GM18507 (cell line): ENCODE measurements at regions not wholly inside any gene's neighbourhood (a gene's known extent, or its start where the extent isn't known, plus 50 kb on each side); places are given as distances from the start of the nearest gene placed in this dataset.

ENCODE experiments used
- DNase-seq: peaks from one replicate; pipeline ENCODE4 v3.0.0; 2011; ENCODE audit warnings: low read depth; ENCODE audit not compliant: insufficient read length; ENCODE audit errors: extremely low spot score
- FAIRE-seq: peaks from 2 replicates; lab custom pipeline; 2011; peaks lifted over from hg19 to GRCh38; lab: Jason Lieb, UNC

DNA sequence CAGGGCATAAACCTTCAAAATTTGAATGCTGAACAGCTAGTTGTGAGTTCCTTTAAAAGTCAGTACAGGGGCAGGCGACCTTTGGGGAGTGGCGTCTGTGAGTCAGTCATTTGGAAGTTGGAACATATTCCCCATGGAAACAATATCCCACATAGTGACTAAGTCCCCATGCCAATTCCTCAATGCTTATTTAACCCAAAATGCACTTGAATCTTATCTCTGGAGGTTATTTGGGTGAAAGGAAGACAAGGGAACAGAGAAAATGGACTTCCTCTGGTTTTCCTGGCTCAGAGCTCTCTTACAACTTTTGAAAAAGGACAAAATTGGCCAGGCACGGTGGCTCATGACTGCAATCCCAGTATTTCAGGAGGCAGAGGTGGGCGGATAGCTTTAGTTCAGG lies 479.2 kb upstream of the NBEA start:
- FAIRE-seq, result no peak
- DNase-seq, result no peak

DNA sequence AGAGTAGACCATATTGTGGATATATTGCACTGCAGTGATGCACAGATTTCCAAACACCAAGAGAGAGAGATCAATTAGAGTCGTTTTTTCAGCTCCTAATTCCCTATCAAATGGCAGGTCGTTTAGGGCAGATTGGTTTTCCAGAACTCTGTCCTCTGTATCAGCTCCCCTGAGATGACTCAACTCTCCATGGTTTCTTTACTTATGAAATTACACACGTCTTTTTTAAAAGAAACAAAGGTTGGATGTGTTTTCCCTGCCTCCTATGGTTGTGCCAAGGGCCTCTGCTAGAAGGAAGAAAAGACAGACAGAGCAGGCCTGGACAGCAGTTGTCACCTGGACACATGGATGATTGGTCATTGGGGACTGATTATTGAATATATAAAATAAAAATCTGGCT lies 478.1 kb upstream of the NBEA start:
- FAIRE-seq, result no peak
- no peak for DNase-seq

GRCh38 chr13:34465423-34465922 lies 476.6 kb upstream of the NBEA start:
- no peak for FAIRE-seq
- no peak for DNase-seq

- FAIRE-seq, result no peak
- DNase-seq, result no peak
Measured at GRCh38 chr13:34466301-34466700, 475.8 kb upstream of the NBEA start.

DNA sequence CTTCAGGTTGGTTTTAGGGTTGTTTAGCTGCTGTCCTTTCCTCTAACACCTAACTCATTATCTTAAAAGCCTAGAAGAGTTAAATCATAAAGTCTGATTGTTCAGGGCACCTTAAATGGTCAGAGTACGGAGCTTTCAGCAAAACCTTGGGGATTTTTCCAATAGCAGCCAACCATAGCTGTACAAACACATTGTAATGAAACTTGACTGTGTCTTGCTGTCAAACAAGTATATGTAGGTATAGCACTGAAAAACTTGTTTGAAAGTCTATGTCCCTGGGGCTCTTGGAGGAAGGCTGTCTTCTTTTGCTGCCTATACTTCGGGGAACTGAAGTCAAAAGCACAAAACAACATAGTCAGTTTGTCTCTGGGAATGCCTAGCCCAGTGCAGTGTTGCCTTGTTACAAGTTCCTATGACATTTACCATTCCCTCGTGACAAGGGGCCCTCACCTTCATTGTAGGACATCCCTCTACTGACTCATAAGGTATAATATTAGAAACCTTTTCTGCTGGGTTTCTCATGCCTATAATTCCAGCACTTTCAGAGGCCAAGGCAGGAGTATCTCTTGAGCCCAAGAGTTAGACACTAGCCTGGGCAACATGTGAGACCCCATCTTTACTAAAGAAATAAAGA lies 474.5 kb upstream of the NBEA start:
- DNase-seq, result no peak
- FAIRE-seq, result no peak

- no peak for FAIRE-seq
- no peak for DNase-seq
Measured at GRCh38 chr13:34469196-34469986, 472.7 kb upstream of the NBEA start.

- DNase-seq (no peak), FAIRE-seq (no peak)
Measured at GRCh38 chr13:34474187-34474868, 467.7 kb upstream of the NBEA start.

GRCh38 chr13:34478376-34478775 lies 463.7 kb upstream of the NBEA start:
- no peak for FAIRE-seq

DNA sequence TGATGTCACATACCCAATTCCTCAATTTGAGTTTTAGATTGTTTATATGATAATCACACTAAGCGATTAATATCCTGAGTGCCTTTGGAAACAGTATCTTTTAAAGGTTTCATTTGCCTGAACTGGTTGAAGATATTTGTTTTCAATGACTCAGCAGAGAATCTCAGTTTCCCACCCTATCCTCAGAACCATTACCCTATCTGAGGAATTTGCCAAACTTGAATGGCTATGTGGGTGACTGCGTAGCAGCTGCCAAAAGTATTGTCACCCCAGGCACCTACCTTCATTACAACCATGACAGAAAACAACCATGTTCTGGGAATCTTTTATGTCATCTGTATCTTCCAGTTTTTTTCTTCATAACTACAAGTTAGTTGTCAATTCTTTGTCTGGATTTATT lies 440.1 kb upstream of the NBEA start:
- no peak for FAIRE-seq

More at GRCh38 chr13:34478376-34478775, 463.7 kb upstream of the NBEA start:
- no peak for DNase-seq

GRCh38 chr13:34502621-34503020 lies 439.4 kb upstream of the NBEA start:
- FAIRE-seq (no peak), DNase-seq (no peak)

More for the DNA sequence above, 440.1 kb upstream of the NBEA start:
- no peak for DNase-seq

GRCh38 chr13:34506796-34507195 lies 435.3 kb upstream of the NBEA start:
- DNase-seq, result no peak
- FAIRE-seq, result no peak

DNA sequence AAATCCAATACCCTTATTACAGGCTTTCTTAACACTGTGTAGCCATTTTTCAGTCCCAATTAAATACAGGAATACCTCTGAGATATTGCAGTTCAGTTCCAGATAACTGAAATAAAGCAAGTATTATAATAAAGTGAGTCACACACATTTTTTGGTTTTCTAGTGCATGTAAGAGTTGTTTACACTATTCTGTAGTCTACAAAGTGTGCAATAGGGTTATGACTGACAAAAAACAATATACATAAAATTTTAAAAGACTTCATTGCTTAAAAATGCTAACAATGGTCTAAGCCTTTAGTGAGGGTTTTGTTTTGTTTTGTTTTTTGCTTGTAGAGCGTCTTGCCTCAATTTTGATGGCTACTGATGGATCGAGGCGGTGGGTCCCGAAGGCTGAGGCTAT lies 434.4 kb upstream of the NBEA start:
- DNase-seq (no peak), FAIRE-seq (no peak)

- DNase-seq, result no peak
- FAIRE-seq, result no peak
Measured at GRCh38 chr13:34512817-34513216, 429.3 kb upstream of the NBEA start.

DNA sequence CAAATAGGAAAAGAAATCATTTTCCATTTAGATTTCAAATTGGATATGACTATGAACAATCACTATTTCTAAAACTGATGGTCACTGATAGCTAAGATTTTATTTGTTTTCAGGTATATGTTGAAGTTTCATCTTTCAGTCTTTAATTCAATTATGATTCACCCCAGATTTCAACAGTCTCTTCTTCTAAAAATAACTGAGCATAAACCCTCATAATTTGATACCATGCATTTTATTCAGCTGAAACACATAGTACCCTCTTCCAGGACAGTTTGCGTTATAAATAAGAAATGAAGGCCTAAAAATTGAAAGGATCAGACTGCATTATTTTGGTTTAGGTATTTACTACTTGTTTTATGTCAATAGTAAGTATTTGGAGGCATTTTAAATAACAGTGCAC lies 428.5 kb upstream of the NBEA start:
- DNase-seq (no peak), FAIRE-seq (no peak)

GRCh38 chr13:34515201-34515600 lies 426.9 kb upstream of the NBEA start:
- FAIRE-seq (no peak), DNase-seq (no peak)

DNA sequence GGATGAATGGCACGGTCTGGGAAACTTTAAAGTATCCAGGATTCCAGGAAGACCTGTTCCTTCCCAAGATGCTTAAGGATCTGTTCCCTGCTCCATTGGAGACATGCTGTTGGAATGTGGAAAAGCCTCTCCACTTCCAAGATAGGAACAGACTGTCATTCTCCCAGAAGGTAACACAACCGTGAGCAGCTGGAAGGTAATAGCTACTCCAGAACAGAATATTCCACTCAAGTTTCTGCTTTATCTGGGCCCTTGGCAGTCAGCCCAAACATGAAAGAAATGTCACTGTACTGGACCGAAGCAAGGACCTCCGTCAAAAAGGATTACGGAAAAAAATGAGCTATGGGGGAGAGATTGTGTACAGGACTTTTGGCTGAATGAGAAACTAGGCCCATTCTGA lies 420.9 kb upstream of the NBEA start:
- FAIRE-seq (no peak), DNase-seq (no peak)

DNA sequence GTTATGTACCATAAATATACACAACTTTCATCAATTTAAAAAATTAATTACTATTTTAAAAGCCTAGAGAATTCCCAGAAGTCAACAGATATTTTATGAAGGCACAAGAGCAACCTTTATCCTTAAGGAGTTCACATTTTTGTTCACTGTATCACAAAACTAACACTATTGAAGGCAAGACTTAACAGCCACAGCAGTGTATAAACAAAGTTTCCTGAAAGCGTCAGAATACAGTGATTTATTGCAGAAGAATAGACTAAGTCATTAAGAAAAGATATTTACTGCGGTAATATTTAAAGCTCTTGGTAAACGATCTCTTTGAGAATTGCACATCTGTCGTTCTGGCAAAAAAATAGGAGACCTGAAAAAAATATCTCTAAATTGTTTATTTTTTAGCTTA lies 419.3 kb upstream of the NBEA start:
- DNase-seq (no peak), FAIRE-seq (no peak)

DNA sequence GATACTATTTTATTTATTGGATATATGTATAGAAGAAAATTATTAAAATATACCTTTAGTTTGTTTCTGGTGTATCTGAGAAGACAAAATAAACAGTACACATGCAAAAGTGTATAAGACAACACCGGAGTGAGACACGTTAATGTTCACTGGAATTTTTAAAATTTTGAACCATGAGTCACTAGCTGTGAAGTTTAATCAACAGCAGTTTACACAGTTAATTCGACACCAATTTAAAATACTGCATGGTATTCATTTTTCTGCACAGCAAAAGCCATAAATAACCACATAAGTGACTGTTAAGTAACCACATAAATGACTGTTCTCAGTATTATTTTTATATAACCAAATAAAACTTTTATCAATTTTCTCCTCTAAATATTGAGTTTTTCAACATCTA lies 418.7 kb upstream of the NBEA start:
- DNase-seq (no peak), FAIRE-seq (no peak)

GRCh38 chr13:34533941-34534340 lies 408.1 kb upstream of the NBEA start:
- FAIRE-seq (no peak), DNase-seq (no peak)

DNA sequence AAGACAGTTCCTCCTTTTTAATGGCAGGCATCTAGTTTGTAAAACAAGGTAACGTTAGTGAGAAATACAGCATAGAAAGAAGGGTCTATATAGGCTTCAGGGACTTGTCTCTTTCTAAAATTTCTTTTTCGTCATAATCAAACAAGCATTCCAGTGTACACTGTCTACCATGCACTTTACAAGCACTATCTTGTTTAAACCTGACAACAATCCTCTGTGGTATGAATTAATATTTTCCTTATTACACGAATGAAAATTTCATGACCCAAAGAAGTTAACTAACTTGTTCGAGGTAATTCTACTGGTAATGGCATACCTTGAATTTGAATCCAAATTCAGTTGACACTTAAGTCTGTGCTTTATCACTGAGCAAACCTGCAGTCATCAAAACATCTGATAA lies 399.7 kb upstream of the NBEA start:
- FAIRE-seq, result no peak

DNA sequence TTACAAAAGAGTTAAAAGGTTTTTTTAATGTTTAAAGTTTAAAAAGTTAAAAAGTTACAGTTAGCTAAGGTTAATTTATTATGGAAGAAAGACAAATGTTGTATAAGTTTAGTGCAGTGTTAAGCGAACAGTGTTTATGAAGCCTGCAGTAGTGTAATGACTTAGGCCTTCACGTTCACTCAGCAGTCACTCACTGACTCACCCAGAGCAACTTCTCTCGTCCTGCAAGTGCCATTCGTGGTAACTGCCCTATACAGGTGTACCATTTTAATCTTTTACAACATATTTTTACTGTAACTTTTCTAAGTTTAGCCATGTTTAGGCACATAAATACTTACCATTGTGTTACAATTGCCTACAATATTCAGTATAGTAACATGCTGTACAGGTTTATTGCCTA lies 398.2 kb upstream of the NBEA start:
- no peak for FAIRE-seq
- DNase-seq, result no peak

More for the DNA sequence above, 399.7 kb upstream of the NBEA start:
- DNase-seq, result no peak
